PC-3 (cell line): ENCODE measurements at regions not wholly inside any gene's neighbourhood (a gene's known extent, or its start where the extent isn't known, plus 50 kb on each side); places are given as distances from the start of the nearest gene placed in this dataset.

Source experiments
- ATAC-seq: fragments of 200-7000 bp; cut with Tn5 transposase; 2 replicates; pipeline ENCODE4 v1.9.1; 2020; ENCODE audit warnings: mild to moderate bottlenecking, moderate library complexity
- BruUV-seq: library from RNA; stranded (reverse); fragments of 400-500 nt; replicated peaks from 2 replicates; lab custom pipeline; 2021; lab: Mats Ljungman, UMichigan
- CTCF ChIA-PET: fragments of 300-600 bp; sonication (Branson Sonifier 250); formaldehyde crosslinking; loops from one replicate; lab custom pipeline; 2022; ENCODE audit warnings: antibody characterized with exemption; lab: Charles Lee
- POLR2A ChIA-PET: fragments of 300-600 bp; sonication (Branson Sonifier 250); formaldehyde crosslinking; loops from one replicate; lab custom pipeline; 2022; ENCODE audit warnings: antibody characterized with exemption; ENCODE audit not compliant: unreplicated experiment; lab: Charles Lee
- DNase-seq: peaks from one replicate; pipeline ENCODE4 v3.0.0-alpha.2; 2015
- H2AFZ ChIP-seq: fragments of 300-600 bp; sonication (generic); 2 replicates; pipeline ENCODE4 v1.6.0; 2016; ENCODE audit warnings: antibody characterized with exemption, low read length
- H3F3A ChIP-seq: fragments of 300-600 bp; sonication (generic); one replicate; pipeline ENCODE4 v1.6.0; 2017; ENCODE audit warnings: antibody characterized with exemption, low read length, control low read depth, mild to moderate bottlenecking; ENCODE audit not compliant: unreplicated experiment
- H3K27ac ChIP-seq: fragments of 300-600 bp; sonication (generic); 2 replicates; pipeline ENCODE4 v1.5.1; 2016; ENCODE audit warnings: mild to moderate bottlenecking, low read length
- H3K27me3 ChIP-seq: fragments of 300-600 bp; sonication (generic); 2 replicates; pipeline ENCODE4 v1.6.1; 2016; ENCODE audit warnings: low read length, mixed read lengths
- H3K36me3 ChIP-seq: fragments of 300-600 bp; sonication (generic); 2 replicates; pipeline ENCODE4 v1.6.1; 2016; ENCODE audit warnings: low read depth, mixed run types, low read length, mixed read lengths
- H3K4me1 ChIP-seq: fragments of 300-600 bp; sonication (generic); 2 replicates; pipeline ENCODE4 v1.5.1; 2016; ENCODE audit warnings: low read length; ENCODE audit not compliant: insufficient read depth
- H3K4me2 ChIP-seq: fragments of 300-600 bp; sonication (generic); 2 replicates; pipeline ENCODE4 v1.6.0; 2016; ENCODE audit warnings: low read length
- H3K4me3 ChIP-seq: fragments of 300-600 bp; sonication (generic); 2 replicates; pipeline ENCODE4 v1.5.1; 2016; ENCODE audit warnings: mild to moderate bottlenecking, low read length, mixed read lengths
- H3K79me2 ChIP-seq: fragments of 300-600 bp; sonication (generic); 2 replicates; pipeline ENCODE4 v1.6.1; 2017; ENCODE audit warnings: low read length, mixed read lengths
- H3K9ac ChIP-seq: fragments of 300-600 bp; sonication (generic); 2 replicates; pipeline ENCODE4 v1.6.0; 2016; ENCODE audit warnings: mild to moderate bottlenecking, low read length
- H3K9me2 ChIP-seq: fragments of 300-600 bp; sonication (generic); replicated peaks from 2 replicates; pipeline ENCODE4 v1.6.1; 2016; ENCODE audit warnings: mixed run types, low read length, mixed read lengths
- H3K9me3 ChIP-seq: fragments of 300-600 bp; sonication (generic); 2 replicates; pipeline ENCODE4 v1.6.1; 2016; ENCODE audit warnings: low read length, mixed read lengths
- H4K20me1 ChIP-seq: fragments of 300-600 bp; sonication (generic); 2 replicates; pipeline ENCODE4 v1.6.1; 2016; ENCODE audit warnings: low read length, mixed read lengths
- CTCF ChIP-seq: fragments of 300-600 bp; sonication (generic); conservative IDR thresholded peaks from 2 replicates; pipeline ENCODE4 v1.5.1; 2017; ENCODE audit warnings: antibody characterized with exemption, low read depth, mild to moderate bottlenecking, low read length
- EZH2 ChIP-seq: fragments of 300-600 bp; sonication (generic); IDR thresholded peaks from one replicate; pipeline ENCODE4 v1.6.1; 2017; ENCODE audit warnings: antibody characterized with exemption, mild to moderate bottlenecking, low read length; ENCODE audit not compliant: unreplicated experiment
- EZH2phosphoT487 ChIP-seq: fragments of 300-600 bp; sonication (generic); IDR thresholded peaks from 2 replicates; pipeline ENCODE4 v1.6.1; 2018; ENCODE audit warnings: mild to moderate bottlenecking, antibody characterized with exemption, low read length, borderline replicate concordance
- intact Hi-C: fragments of 100-400 bp; cut with micrococcal nuclease; formaldehyde crosslinking; loops from 2 replicates; pipeline ENCODE4 v1.9.0; 2023

GRCh38 chr1:188355847-188356246, 1527.1 kb downstream of the PLA2G4A start:
- no peak overlapping the region for H3K4me2 ChIP-seq
- no peaks in the 10 kb centered on the region for H3K27me3 ChIP-seq
- POLR2A ChIA-PET: no interaction called here
- no peaks in the 10 kb centered on the region for H4K20me1 ChIP-seq
- no TSS peak for BruUV-seq
- TF ChIP-seq EZH2phosphoT487 (no peak), CTCF (no peak), EZH2 (no peak)
- no peak overlapping the region for H2AFZ ChIP-seq
- DNase-seq (no peak), ATAC-seq (no peak)
- H3K9ac ChIP-seq: no peak overlapping the region
- H3F3A ChIP-seq: no peaks in the 10 kb centered on the region
- no peaks in the 10 kb centered on the region for H3K79me2 ChIP-seq
- no peaks in the 10 kb centered on the region for H3K36me3 ChIP-seq
- CTCF ChIA-PET: no interaction called here
- H3K4me3 ChIP-seq: no peak overlapping the region
- no peaks in the 10 kb centered on the region for H3K9me2 ChIP-seq
- intact Hi-C loops: no loop called here
- H3K4me1 ChIP-seq: no peaks in the 10 kb centered on the region
- no peaks in the 10 kb centered on the region for H3K9me3 ChIP-seq
- H3K27ac ChIP-seq: no peak overlapping the region

- no TSS peak for BruUV-seq
These were observed 1530.6 kb downstream of the PLA2G4A start for GRCh38 chr1:188359315-188359714.

GRCh38 chr1:188363943-188364342, 1535.2 kb downstream of the PLA2G4A start:
- Histone ChIP-seq H3K9me3 (no peaks in the 10 kb centered on the region), H3K79me2 (no peaks in the 10 kb centered on the region), H3K4me3 (no peak overlapping the region), H3K4me1 (no peaks in the 10 kb centered on the region), H3K9me2 (no peaks in the 10 kb centered on the region), H3F3A (no peaks in the 10 kb centered on the region), H3K27me3 (no peaks in the 10 kb centered on the region), H3K4me2 (no peak overlapping the region), H3K9ac (no peak overlapping the region), H2AFZ (no peak overlapping the region), H4K20me1 (no peaks in the 10 kb centered on the region), H3K27ac (no peak overlapping the region), H3K36me3 (no peaks in the 10 kb centered on the region)
- POLR2A ChIA-PET: no interaction called here
- CTCF ChIA-PET: no interaction called here
- no peak for ATAC-seq
- intact Hi-C loops: no loop called here
- BruUV-seq: no TSS peak
- no peak for TF ChIP-seq EZH2phosphoT487
- no peak for TF ChIP-seq CTCF
- TF ChIP-seq EZH2: no peak
- no peak for DNase-seq

More at GRCh38 chr1:188359315-188359714, 1530.6 kb downstream of the PLA2G4A start:
- no peak overlapping the region for H2AFZ ChIP-seq
- no peaks in the 10 kb centered on the region for H3K36me3 ChIP-seq
- H3K4me3 ChIP-seq: no peak overlapping the region
- no peaks in the 10 kb centered on the region for H3K4me1 ChIP-seq
- no peaks in the 10 kb centered on the region for H3K79me2 ChIP-seq
- no peaks in the 10 kb centered on the region for H3K9me3 ChIP-seq
- CTCF ChIA-PET: no interaction called here
- H3K27ac ChIP-seq: no peak overlapping the region
- no peak for ATAC-seq
- H3F3A ChIP-seq: no peaks in the 10 kb centered on the region
- no peaks in the 10 kb centered on the region for H3K9me2 ChIP-seq
- H3K27me3 ChIP-seq: no peaks in the 10 kb centered on the region
- intact Hi-C loops: no loop called here
- POLR2A ChIA-PET: no interaction called here
- H4K20me1 ChIP-seq: no peaks in the 10 kb centered on the region
- no peak for DNase-seq
- TF ChIP-seq EZH2 (no peak), CTCF (no peak), EZH2phosphoT487 (no peak)
- H3K4me2 ChIP-seq: no peak overlapping the region
- no peak overlapping the region for H3K9ac ChIP-seq
